A549 (cell line): ENCODE measurements at regions not wholly inside any gene's neighbourhood (a gene's known extent, or its start where the extent isn't known, plus 50 kb on each side); places are given as distances from the start of the nearest gene placed in this dataset.

Source experiments
- ATAC-seq, 2 experiments: fragments of 200-7000 bp in 1 of 2; fragments of >200 bp in 1 of 2; cut with Nextera tagmentation in 1 of 2; cut with Tn5 transposase in 1 of 2; 3 replicates each; pipeline versions ENCODE4 v1.8.0 to v1.9.1; 2018 to 2020; ENCODE audit warnings: mild to moderate bottlenecking in 1 of 2, moderate library complexity in 1 of 2
- CTCF ChIA-PET: fragments of 300-600 bp; sonication (Branson Sonifier 250); formaldehyde crosslinking; extraction: SDS; loops from one replicate; lab custom pipeline; 2021; ENCODE audit warnings: antibody characterized with exemption, inconsistent platforms; lab: Yijun Ruan, JAX
- POLR2A ChIA-PET: fragments of 350-600 bp; formaldehyde crosslinking; extraction: SDS; loops from one replicate; lab custom pipeline; 2021; ENCODE audit warnings: antibody characterized with exemption, inconsistent platforms; lab: Yijun Ruan, JAX
- DNase-seq, 2 experiments: peaks; one replicate each; pipeline versions ENCODE4 v3.0.0 to v3.0.0-alpha.2; 2011 to 2016; ENCODE audit warnings: low read depth in 1 of 2, low spot score in 1 of 2
- FAIRE-seq: peaks from 2 replicates; lab custom pipeline; 2011; peaks lifted over from hg19 to GRCh38; lab: Jason Lieb, UNC
- H3K27ac ChIP-seq, 2 experiments: fragments of >200 bp; sonication (Bioruptor Twin); formaldehyde crosslinking; 3 replicates each; pipeline ENCODE4 v1.5.1; 2016 to 2017
- H3K4me1 ChIP-seq: fragments of >200 bp; sonication (Bioruptor Twin); formaldehyde crosslinking; 3 replicates; pipeline ENCODE4 v1.6.1; 2016
- H3K4me2 ChIP-seq: fragments of >200 bp; sonication (Bioruptor Twin); formaldehyde crosslinking; 3 replicates; pipeline ENCODE4 v1.6.1; 2016
- H3K4me3 ChIP-seq: fragments of >200 bp; sonication (Bioruptor Twin); formaldehyde crosslinking; 3 replicates; pipeline ENCODE4 v1.5.1; 2016
- H3K9me3 ChIP-seq: fragments of >200 bp; sonication (Bioruptor Twin); formaldehyde crosslinking; 3 replicates; pipeline ENCODE4 v1.6.1; 2016
- BCL3 ChIP-seq: fragments of >200 bp; sonication (Bioruptor Twin); formaldehyde crosslinking; IDR thresholded peaks from 3 replicates; pipeline ENCODE4 v1.6.1; 2016
- BHLHE40 ChIP-seq: IDR thresholded peaks from 2 replicates; pipeline ENCODE4 v1.6.1; 2012; ENCODE audit warnings: low read depth, low read length, inconsistent platforms
- CBX8 ChIP-seq: fragments of 200-600 bp; sonication (generic); IDR thresholded peaks from 2 replicates; pipeline ENCODE4 v1.6.1; 2016
- CHD4 ChIP-seq: fragments of 200-600 bp; sonication (generic); IDR thresholded peaks from 2 replicates; pipeline ENCODE4 v1.6.1; 2016; ENCODE audit warnings: antibody characterized with exemption, mild to moderate bottlenecking, borderline replicate concordance
- CTCF ChIP-seq: fragments of >200 bp; sonication (Bioruptor Twin); formaldehyde crosslinking; IDR thresholded peaks from 3 replicates; pipeline ENCODE4 v1.5.1; 2016
- E2F6 ChIP-seq: IDR thresholded peaks from 2 replicates; pipeline ENCODE4 v1.6.1; 2012; ENCODE audit warnings: low read depth, borderline replicate concordance
- EHF ChIP-seq: fragments of 250-450 bp; sonication (Bioruptor Pico); IDR thresholded peaks from 2 replicates; pipeline ENCODE4 v1.5.0; 2020; ENCODE audit warnings: mild to moderate bottlenecking
- ELK1 ChIP-seq: fragments of 150-350 bp; IDR thresholded peaks from 2 replicates; pipeline ENCODE4 v1.6.1; 2014; ENCODE audit warnings: low read depth, mild to moderate bottlenecking, low read length
- EP300 ChIP-seq, 2 experiments: fragments of >200 bp; sonication (Bioruptor Twin); formaldehyde crosslinking; IDR thresholded peaks; 2 replicates in 1 of 2; 3 replicates in 1 of 2; pipeline ENCODE4 v1.6.1; 2016 to 2017
- ESRRA ChIP-seq: fragments of 150-350 bp; IDR thresholded peaks from 2 replicates; pipeline ENCODE4 v1.6.1; 2014; ENCODE audit warnings: mild to moderate bottlenecking, low read length, borderline replicate concordance
- FOSB ChIP-seq: fragments of 250-450 bp; sonication (Bioruptor Pico); IDR thresholded peaks from 2 replicates; pipeline ENCODE4 v1.5.0; 2020; ENCODE audit warnings: mild to moderate bottlenecking, moderate library complexity
- HDAC2 ChIP-seq: fragments of 200-600 bp; sonication (generic); IDR thresholded peaks from 2 replicates; pipeline ENCODE4 v1.6.1; 2016
- HMGXB4 ChIP-seq: fragments of 250-450 bp; sonication (Bioruptor Pico); IDR thresholded peaks from 2 replicates; pipeline ENCODE4 v1.5.0; 2021; ENCODE audit warnings: mild to moderate bottlenecking, moderate library complexity, borderline replicate concordance
- JUN ChIP-seq, 2 experiments: fragments of >200 bp; sonication (Bioruptor Twin); formaldehyde crosslinking; IDR thresholded peaks; 2 replicates in 1 of 2; 3 replicates in 1 of 2; pipeline ENCODE4 v1.6.1; 2016 to 2017
- MAX ChIP-seq: IDR thresholded peaks from 2 replicates; pipeline ENCODE4 v1.6.1; 2012
- MYC ChIP-seq: IDR thresholded peaks from 2 replicates; pipeline ENCODE4 v1.6.1; 2012; ENCODE audit warnings: mild to moderate bottlenecking, inconsistent platforms, low read length, improper control_type of control experiment, borderline replicate concordance
- RCOR1 ChIP-seq: fragments of 150-350 bp; IDR thresholded peaks from 2 replicates; pipeline ENCODE4 v1.6.1; 2014; ENCODE audit warnings: antibody characterized with exemption, low read length, low read depth
- SMC3 ChIP-seq: fragments of >200 bp; sonication (Bioruptor Twin); formaldehyde crosslinking; IDR thresholded peaks from 3 replicates; pipeline ENCODE4 v1.6.1; 2018; ENCODE audit warnings: inconsistent platforms
- ZC3H11A ChIP-seq: fragments of 450-650 bp; IDR thresholded peaks from 2 replicates; pipeline ENCODE4 v1.6.1; 2014; ENCODE audit warnings: antibody characterized with exemption, mild to moderate bottlenecking
- WGBS: methylation state at CpG from one replicate; pipeline ENCODE4 v1.1.6; 2017; ENCODE audit errors: missing lambda C conversion rate; 5-methylcytosine and 5-hydroxymethylcytosine counted together

- POLR2A ChIA-PET = no interaction called here
- ATAC-seq = no peak
Observed at GRCh38 chr1:61597601-61598000, 127.3 kb downstream of the TM2D1 start.

GRCh38 chr1:61593331-61593730 lies 131.6 kb downstream of the TM2D1 start:
- CTCF ChIA-PET = interaction anchor here (0.7 kb wide), 1 partner anchor 129 kb away, joined by 3 read pairs; no protein-coding TSS in a partner anchor
- POLR2A ChIA-PET = no interaction called here
- FAIRE-seq = no peak
- H3K4me2 ChIP-seq = no peak overlapping the region
- TF ChIP-seq EP300 (IDR thresholded peaks at IDR 0.05) (no peak), RCOR1 (no peak), CBX8 (no peak), CTCF (no peak), CHD4 (no peak), EHF (no peak), JUN (IDR thresholded peaks at IDR 0.05) (no peak)
- H3K9me3 ChIP-seq = no peaks in the 10 kb centered on the region
- H3K4me1 ChIP-seq = peaks cover 4% of the 10 kb centered on the region; the same call in 1 of the 3 replicates
- H3K4me3 ChIP-seq = no peak overlapping the region
- no peak for DNase-seq
- 88% methylated on average over 4 of the region's 4 CpGs for WGBS
- no peak overlapping the region for H3K27ac ChIP-seq
- ATAC-seq = no peak

More at GRCh38 chr1:61597601-61598000, 127.3 kb downstream of the TM2D1 start:
- no peak overlapping the region for H3K4me3 ChIP-seq
- DNase-seq = no peak
- no peak for TF ChIP-seq FOSB (CRISPR knock-in tag)
- no peak for TF ChIP-seq BHLHE40
- no peak for TF ChIP-seq HMGXB4 (CRISPR knock-in tag)
- no peak for TF ChIP-seq E2F6
- TF ChIP-seq EHF = no peak
- TF ChIP-seq MAX = no peak
- TF ChIP-seq, all 56 proteins: peak for 0
- CTCF ChIA-PET = interaction anchor here (0.6 kb wide), 1 partner anchor 619 kb away, joined by 3 read pairs; no protein-coding TSS in a partner anchor
- WGBS = 82% methylated on average over 2 of the region's 2 CpGs
- FAIRE-seq = no peak
- no peaks in the 10 kb centered on the region for H3K4me1 ChIP-seq
- H3K4me2 ChIP-seq = no peak overlapping the region
- no peaks in the 10 kb centered on the region for H3K9me3 ChIP-seq
- H3K27ac ChIP-seq = no peak overlapping the region

GRCh38 chr1:61591351-61591750 lies 133.6 kb downstream of the TM2D1 start:
- ChIA-PET CTCF (no interaction called here), POLR2A (no interaction called here)
- WGBS = 82% methylated on average over 9 of the region's 9 CpGs
- FAIRE-seq (no peak), DNase-seq (no peak), ATAC-seq (no peak)
- peaks cover 4% of the 10 kb centered on the region; the same call in 1 of the 3 replicates for H3K4me1 ChIP-seq
- H3K4me2 ChIP-seq = no peak overlapping the region
- no peaks in the 10 kb centered on the region for H3K9me3 ChIP-seq
- no peak overlapping the region for H3K27ac ChIP-seq
- no peak overlapping the region for H3K4me3 ChIP-seq
- no peak for TF ChIP-seq ZC3H11A
- TF ChIP-seq CBX8 = no peak
- TF ChIP-seq ELK1 = no peak
- no peak for TF ChIP-seq HDAC2
- TF ChIP-seq MYC = no peak
- no peak for TF ChIP-seq ESRRA
- no peak for TF ChIP-seq BCL3
- no peak for TF ChIP-seq SMC3
- TF ChIP-seq EHF = no peak
